ENCODE measurements at regions not wholly inside any gene's neighbourhood (a gene's known extent, or its start where the extent isn't known, plus 50 kb on each side); places are given as distances from the start of the nearest gene placed in this dataset.

- Mint-ChIP-seq H3K9me3 (peaks cover 3% of the 10 kb centered on the region), H3K4me3 (no peak overlapping the region), H3K27ac (ENCODE audit: unreplicated experiment) (no peak overlapping the region), H3K4me1 (peaks cover 1% of the 10 kb centered on the region), H3K27me3 (ENCODE audit: low read depth) (no peaks in the 10 kb centered on the region), H3K36me3 (ENCODE audit: low read depth) (peaks cover 2% of the 10 kb centered on the region)
- TF ChIP-seq CTCF (conservative IDR thresholded peaks at IDR 0.05) = no peak
- no peak for DNase-seq (ENCODE audit: low read depth, low spot score)
Observed at GRCh38 chr7:37545619-37546534, 97.2 kb upstream of the ELMO1 start.

- peaks cover 2% of the 10 kb centered on the region for H3K36me3 Mint-ChIP-seq (ENCODE audit: low read depth)
- DNase-seq (ENCODE audit: low read depth, low spot score) = no peak
- no peak overlapping the region for H3K27ac Mint-ChIP-seq (ENCODE audit: unreplicated experiment)
- no peaks in the 10 kb centered on the region for H3K27me3 Mint-ChIP-seq (ENCODE audit: low read depth)
- no peak overlapping the region for H3K4me3 Mint-ChIP-seq
- TF ChIP-seq CTCF (conservative IDR thresholded peaks at IDR 0.05) = no peak
- H3K9me3 Mint-ChIP-seq = peaks cover 5% of the 10 kb centered on the region
- peaks cover 9% of the 10 kb centered on the region for H3K4me1 Mint-ChIP-seq
Observed at GRCh38 chr7:37546677-37547076, 98.0 kb upstream of the ELMO1 start.

GRCh38 chr7:37549076-37549931 lies 100.6 kb upstream of the ELMO1 start:
- peaks cover 3% of the 10 kb centered on the region for H3K36me3 Mint-ChIP-seq (ENCODE audit: low read depth)
- no peak for DNase-seq (ENCODE audit: low read depth, low spot score)
- no peak for TF ChIP-seq CTCF (conservative IDR thresholded peaks at IDR 0.05)
- H3K4me1 Mint-ChIP-seq = peaks cover 26% of the 10 kb centered on the region
- H3K9me3 Mint-ChIP-seq = peaks cover 3% of the 10 kb centered on the region
- H3K4me3 Mint-ChIP-seq = no peak overlapping the region
- no peak overlapping the region for H3K27ac Mint-ChIP-seq (ENCODE audit: unreplicated experiment)
- H3K27me3 Mint-ChIP-seq (ENCODE audit: low read depth) = no peaks in the 10 kb centered on the region

- H3K9me3 Mint-ChIP-seq = peaks cover 5% of the 10 kb centered on the region
- no peaks in the 10 kb centered on the region for H3K27me3 Mint-ChIP-seq (ENCODE audit: low read depth)
- peaks cover 26% of the 10 kb centered on the region for H3K4me1 Mint-ChIP-seq
- no peak for TF ChIP-seq CTCF (conservative IDR thresholded peaks at IDR 0.05)
- peaks cover 3% of the 10 kb centered on the region for H3K36me3 Mint-ChIP-seq (ENCODE audit: low read depth)
- no peak overlapping the region for H3K27ac Mint-ChIP-seq (ENCODE audit: unreplicated experiment)
- no peak for DNase-seq (ENCODE audit: low read depth, low spot score)
- H3K4me3 Mint-ChIP-seq = no peak overlapping the region
Observed at GRCh38 chr7:37550426-37550825, 101.8 kb upstream of the ELMO1 start.

GRCh38 chr7:37550872-37551271 lies 102.2 kb upstream of the ELMO1 start:
- no peak for DNase-seq (ENCODE audit: low read depth, low spot score)
- TF ChIP-seq CTCF (conservative IDR thresholded peaks at IDR 0.05) = no peak
- Mint-ChIP-seq H3K27me3 (ENCODE audit: low read depth) (no peaks in the 10 kb centered on the region), H3K4me3 (no peak overlapping the region), H3K27ac (ENCODE audit: unreplicated experiment) (no peak overlapping the region), H3K36me3 (ENCODE audit: low read depth) (peaks cover 3% of the 10 kb centered on the region), H3K9me3 (peaks cover 5% of the 10 kb centered on the region), H3K4me1 (peaks cover 26% of the 10 kb centered on the region)

All from neural crest cell (in vitro differentiated cells).